Motor neuron (in vitro differentiated cells): ENCODE measurements at regions not wholly inside any gene's neighbourhood (a gene's known extent, or its start where the extent isn't known, plus 50 kb on each side); places are given as distances from the start of the nearest gene placed in this dataset.

Experiments
- ATAC-seq, 8 experiments: fragments of 200-7000 bp; cut with Tn5 transposase; replicated peaks in 6 of 8; 2 replicates each; pipeline ENCODE4 v1.8.0; 2021; ENCODE audit warnings: mild to moderate bottlenecking in 8 of 8, moderate library complexity in 8 of 8
- H3K27ac ChIP-seq, 2 donors: fragments of 250-450 bp; sonication (Bioruptor Pico); 2 replicates each; pipeline ENCODE4 v1.9.0; 2021; ENCODE audit warnings: antibody characterized with exemption in 2 of 2, mild to moderate bottlenecking in 2 of 2, moderate library complexity in 1 of 2
- H3K4me1 ChIP-seq, 2 donors: fragments of 250-450 bp; sonication (Bioruptor Pico); replicated peaks in 1 of 2; 2 replicates each; pipeline ENCODE4 v1.6.1; 2021; ENCODE audit warnings: antibody characterized with exemption in 2 of 2, mild to moderate bottlenecking in 2 of 2, moderate library complexity in 1 of 2
- H3K4me3 ChIP-seq, 5 donors: fragments of 250-450 bp; sonication (Bioruptor Pico); 2 replicates each; pipeline ENCODE4 v1.9.0; 2021; ENCODE audit warnings: antibody characterized with exemption in 5 of 5, mild to moderate bottlenecking in 5 of 5, moderate library complexity in 4 of 5
- WGBS, 10 experiments: fragments of 450-650 bp; shearing (Covaris generic); methylation state at CpG; one replicate each; pipeline ENCODE4 v1.0.0; 2022; 5-methylcytosine and 5-hydroxymethylcytosine counted together
- in situ Hi-C, 9 experiments: fragments of 400-800 bp; cut with MboI; loops; one replicate each; pipeline ENCODE4 v1.15.0; 2021; ENCODE audit warnings: low sequenced_read_pairs in 9 of 9, low pct_unique_long_range_greater_than_20kb in 2 of 9; ENCODE audit not compliant: unreplicated experiment in 9 of 9

DNA sequence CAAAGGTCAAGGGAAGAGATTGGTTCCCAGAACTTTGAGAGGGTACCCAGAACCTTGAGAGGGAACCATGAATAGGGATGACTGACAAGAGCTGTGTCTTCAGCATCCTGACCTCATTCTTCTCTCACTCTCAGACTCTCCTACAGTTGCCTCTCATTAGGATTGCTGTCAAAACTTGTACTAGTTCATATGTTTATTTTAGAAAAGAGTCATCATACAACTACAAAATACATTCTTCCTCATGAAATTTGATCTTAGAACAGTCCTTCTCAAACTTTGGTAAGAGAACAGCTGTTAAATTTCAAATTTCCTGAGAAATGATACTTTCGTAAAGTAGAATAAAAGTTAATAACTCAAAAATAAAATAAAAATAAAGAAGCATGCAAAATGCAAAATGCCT is 161.4 kb upstream of the ZRANB2 start:
- Histone ChIP-seq H3K27ac (no peak overlapping the region), H3K4me3 (no peak overlapping the region), H3K4me1 (no peaks in the 10 kb centered on the region)
- in situ Hi-C loops = no loop called here
- WGBS, 10 experiments = 83 to 100% (median 91%) methylated on average over 1 of the region's 1 CpG
- ATAC-seq = no peak

DNA sequence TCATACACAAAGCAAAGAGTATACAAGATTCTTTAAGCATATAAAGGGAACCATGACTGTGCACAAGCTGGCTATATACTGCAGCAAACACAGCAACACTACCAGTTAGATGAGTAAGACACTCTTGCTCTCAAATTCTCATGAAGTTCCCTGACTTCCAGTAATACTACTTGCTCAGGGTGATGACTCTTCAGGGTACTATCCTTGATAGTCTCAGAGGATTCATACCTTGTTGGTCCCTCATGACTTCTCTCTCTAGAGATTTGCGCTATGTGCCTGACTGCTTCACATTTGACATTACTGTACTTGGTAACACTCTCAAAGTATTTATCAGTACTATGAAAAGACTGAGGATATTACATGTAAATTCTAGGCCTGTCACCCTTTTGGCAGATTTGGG is 159.8 kb upstream of the ZRANB2 start:
- 86 to 100% (median 100%) methylated on average over 1 of the region's 1 CpG; no CpG with 5 or more reads in 2 of the 10 experiments for WGBS, 10 experiments
- Histone ChIP-seq H3K4me3 (no peak overlapping the region), H3K27ac (no peak overlapping the region), H3K4me1 (no peaks in the 10 kb centered on the region)
- ATAC-seq = peak in 2 of 8 experiments; percentile 38 to 45
- in situ Hi-C loops = no loop called here

DNA sequence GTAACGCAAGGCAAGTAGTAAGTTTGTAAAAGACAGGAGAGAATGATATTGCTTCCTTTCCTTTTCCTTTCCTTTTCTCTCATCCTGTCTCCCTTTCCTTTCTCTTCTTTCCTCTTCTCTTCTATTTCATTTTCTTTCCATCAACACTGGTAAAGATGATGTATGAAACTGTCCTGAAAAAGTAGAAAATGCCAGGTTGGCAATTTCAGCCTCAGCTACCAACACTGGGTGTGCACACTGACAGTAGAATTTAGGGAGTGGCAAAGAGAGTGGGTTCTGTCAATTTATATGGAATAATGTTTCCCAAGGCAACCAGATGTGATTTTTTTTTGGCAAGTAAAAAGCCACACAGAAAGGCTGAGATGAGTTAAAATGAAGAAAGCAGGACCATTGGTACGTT is 155.7 kb upstream of the ZRANB2 start:
- Histone ChIP-seq H3K4me1 (no peaks in the 10 kb centered on the region), H3K27ac (no peak overlapping the region), H3K4me3 (no peak overlapping the region)
- in situ Hi-C loops = no loop called here
- ATAC-seq = no peak
- 29 to 100% (median 81%) methylated on average over 1 to 2 of the region's 2 CpGs for WGBS, 10 experiments

DNA sequence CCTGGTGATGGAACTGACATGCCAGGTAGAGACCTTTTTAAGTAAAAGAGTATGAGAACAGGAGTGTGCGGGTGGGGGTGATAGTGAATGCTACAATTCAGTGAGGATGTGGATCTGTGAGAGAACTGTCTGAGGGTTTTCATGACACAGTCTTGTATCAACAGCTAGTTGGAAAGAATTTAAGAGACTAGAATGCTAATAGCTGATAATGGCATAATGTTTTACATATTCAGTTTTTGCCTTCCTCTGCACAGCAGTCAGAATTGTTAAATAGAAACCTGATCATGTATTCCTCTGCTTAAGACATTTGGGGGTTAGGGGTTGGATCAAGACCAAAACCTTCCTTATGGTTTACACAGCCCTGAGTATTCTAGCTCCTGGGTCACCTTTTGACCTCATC is 152.8 kb upstream of the ZRANB2 start:
- no peak overlapping the region for H3K27ac ChIP-seq
- WGBS, 10 experiments = 67 to 100% (median 100%) methylated on average over 1 of the region's 1 CpG; no CpG with 5 or more reads in 3 of the 10 experiments
- no peak overlapping the region for H3K4me3 ChIP-seq
- in situ Hi-C loops = no loop called here
- peaks cover 10 to 18% of the 10 kb centered on the region in 2 donors for H3K4me1 ChIP-seq
- ATAC-seq = peak in 3 of 8 experiments; percentile 84 to 97 (median 93)

DNA sequence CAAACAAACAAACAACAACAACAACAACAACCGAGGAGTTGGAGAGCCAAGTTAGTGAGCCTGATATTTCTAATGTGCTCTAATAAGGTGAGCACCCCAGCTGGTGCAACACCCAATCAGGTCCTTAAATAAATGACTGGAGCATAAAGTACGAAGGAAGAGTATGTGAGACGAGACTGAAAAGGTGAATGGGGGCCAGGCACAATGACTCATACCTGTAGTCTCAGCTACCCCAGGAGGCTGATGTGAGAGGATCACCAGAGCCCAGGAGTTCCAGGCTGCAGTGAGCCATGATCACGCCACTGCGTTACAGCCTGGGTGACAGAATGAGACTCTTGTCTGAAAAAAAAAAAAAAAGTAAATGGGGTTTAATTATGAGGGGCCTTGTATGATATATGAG is 152.0 kb upstream of the ZRANB2 start:
- ATAC-seq = no peak
- WGBS, 10 experiments = 61 to 100% (median 93%) methylated on average over 1 to 5 of the region's 5 CpGs
- Histone ChIP-seq H3K4me3 (no peak overlapping the region), H3K27ac (no peak overlapping the region), H3K4me1 (peaks cover 17 to 27% of the 10 kb centered on the region in 2 donors)
- in situ Hi-C loops = no loop called here

DNA sequence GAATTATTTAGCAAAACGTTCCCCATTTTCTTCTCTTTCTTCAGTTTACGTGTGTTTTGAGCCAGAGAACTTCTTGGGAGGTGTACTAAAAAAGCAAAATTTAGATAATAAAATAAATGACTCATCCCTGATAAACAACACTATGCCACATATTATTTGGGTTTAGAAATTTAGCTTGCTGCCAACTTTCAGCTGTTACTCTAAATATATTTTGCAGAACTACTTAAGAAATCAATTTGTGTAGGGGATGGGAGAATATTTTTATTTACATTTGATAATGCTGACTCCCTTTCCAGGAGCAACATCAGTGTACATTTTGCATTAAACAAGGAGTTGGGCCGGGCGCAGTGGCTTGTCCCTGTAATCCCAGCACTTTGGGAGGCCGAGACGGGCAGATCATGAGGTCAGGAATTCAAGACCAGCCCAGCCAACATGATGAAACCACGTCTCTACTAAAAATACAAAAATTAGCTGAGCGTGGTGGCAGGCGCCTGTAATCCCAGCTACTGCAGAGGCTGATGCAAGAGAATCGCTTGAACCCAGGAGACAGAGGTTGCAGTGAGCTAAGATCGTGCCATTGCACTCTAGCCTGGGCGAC is 151.4 kb upstream of the ZRANB2 start:
- peak in 1 of 8 experiments; percentile 40 for ATAC-seq
- 7 to 90% (median 81%) methylated on average over 1 to 10 of the region's 12 CpGs for WGBS, 10 experiments
- in situ Hi-C loops = no loop called here
- H3K27ac ChIP-seq = no peak overlapping the region
- no peak overlapping the region for H3K4me3 ChIP-seq
- H3K4me1 ChIP-seq = peaks cover 17 to 31% of the 10 kb centered on the region in 2 donors

DNA sequence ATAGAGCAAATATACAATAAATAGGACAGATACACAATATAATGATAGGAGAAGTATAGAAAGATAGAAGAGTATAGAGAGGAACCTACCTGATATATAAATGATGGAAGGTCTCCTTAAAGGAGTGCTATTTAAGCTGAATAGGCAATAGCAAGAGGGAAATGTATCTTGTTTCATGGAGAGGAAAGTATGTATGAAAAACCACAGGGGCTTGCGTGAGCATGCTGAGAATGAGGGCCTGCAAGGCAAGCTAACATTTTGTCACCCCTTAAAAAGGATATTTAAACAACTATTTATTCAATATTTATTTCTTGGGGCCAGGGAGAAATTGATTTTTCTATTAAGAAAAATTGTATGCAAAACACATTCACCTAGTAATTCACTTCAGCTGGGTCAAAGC is 150.9 kb upstream of the ZRANB2 start:
- Histone ChIP-seq H3K4me3 (no peak overlapping the region), H3K27ac (no peak overlapping the region), H3K4me1 (peaks cover 17 to 31% of the 10 kb centered on the region in 2 donors)
- no peak for ATAC-seq
- in situ Hi-C loops = no loop called here
- 40 to 100% (median 87%) methylated on average over 1 of the region's 1 CpG; no CpG with 5 or more reads in 4 of the 10 experiments for WGBS, 10 experiments

DNA sequence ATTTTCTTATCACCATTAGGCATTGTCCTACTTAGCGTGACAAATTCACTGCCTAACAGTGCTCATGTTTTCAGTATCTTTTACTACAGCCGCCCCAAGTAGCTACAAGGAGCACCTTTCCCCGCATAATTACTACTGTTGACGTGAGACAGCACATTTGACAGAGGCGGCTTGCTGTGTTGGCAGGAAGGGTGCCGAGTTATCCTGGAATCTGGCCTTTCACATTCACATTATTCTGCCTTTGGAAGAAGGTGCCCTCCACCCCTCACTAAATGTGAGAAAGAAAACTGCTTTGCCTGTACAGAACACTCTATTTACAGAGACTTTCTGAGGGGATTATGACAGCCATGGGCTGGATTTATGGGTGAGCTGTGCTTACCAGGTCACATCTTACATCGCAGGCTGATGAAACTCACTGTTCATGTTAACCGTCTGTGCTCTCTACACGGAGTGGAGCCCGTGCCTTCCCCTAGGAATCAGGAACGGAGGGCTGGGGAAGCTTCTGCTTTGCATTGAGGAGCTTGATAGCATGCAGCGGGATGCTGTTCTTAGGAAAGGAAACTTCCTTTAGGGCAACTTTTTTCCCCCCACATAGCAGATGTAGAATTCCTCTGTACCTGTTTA is 148.0 kb upstream of the ZRANB2 start:
- peak overlapping the region in 2 of 5 donors; percentile 6 to 8 for H3K4me3 ChIP-seq
- H3K27ac ChIP-seq = peak overlapping the region; percentile 79 to 87
- WGBS, 10 experiments = 27 to 100% (median 56%) methylated on average over 1 to 11 of the region's 12 CpGs; no CpG with 5 or more reads in 1 of the 10 experiments
- H3K4me1 ChIP-seq = peaks cover 17 to 54% of the 10 kb centered on the region in 2 donors
- in situ Hi-C loops = no loop called here
- peak in 5 of 8 experiments; percentile 99 for ATAC-seq

DNA sequence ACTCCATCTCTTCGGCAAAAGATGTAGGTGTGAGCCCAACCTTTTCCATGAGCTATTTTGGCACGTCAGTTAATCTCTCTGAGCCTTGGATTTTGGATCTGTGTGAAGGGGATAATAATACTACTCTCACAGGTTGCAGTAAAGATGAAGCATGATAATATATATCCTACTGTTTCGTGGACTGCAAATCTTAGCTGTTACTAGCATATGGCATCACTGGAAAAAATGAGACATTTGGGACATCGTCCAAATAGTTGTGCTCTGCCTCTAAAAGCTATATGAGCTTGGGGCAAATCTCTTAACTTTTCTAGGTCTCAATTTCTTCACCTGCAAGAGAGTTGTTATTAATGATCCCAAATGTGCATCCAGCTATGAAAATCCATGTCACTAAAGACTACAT is 147.4 kb upstream of the ZRANB2 start:
- in situ Hi-C loops = no loop called here
- H3K27ac ChIP-seq = peak overlapping the region; percentile 79 to 87
- H3K4me1 ChIP-seq = peaks cover 17 to 59% of the 10 kb centered on the region in 2 donors
- no peak overlapping the region for H3K4me3 ChIP-seq
- 42 to 100% (median 97%) methylated on average over 1 to 4 of the region's 4 CpGs; no CpG with 5 or more reads in 1 of the 10 experiments for WGBS, 10 experiments
- ATAC-seq = no peak

DNA sequence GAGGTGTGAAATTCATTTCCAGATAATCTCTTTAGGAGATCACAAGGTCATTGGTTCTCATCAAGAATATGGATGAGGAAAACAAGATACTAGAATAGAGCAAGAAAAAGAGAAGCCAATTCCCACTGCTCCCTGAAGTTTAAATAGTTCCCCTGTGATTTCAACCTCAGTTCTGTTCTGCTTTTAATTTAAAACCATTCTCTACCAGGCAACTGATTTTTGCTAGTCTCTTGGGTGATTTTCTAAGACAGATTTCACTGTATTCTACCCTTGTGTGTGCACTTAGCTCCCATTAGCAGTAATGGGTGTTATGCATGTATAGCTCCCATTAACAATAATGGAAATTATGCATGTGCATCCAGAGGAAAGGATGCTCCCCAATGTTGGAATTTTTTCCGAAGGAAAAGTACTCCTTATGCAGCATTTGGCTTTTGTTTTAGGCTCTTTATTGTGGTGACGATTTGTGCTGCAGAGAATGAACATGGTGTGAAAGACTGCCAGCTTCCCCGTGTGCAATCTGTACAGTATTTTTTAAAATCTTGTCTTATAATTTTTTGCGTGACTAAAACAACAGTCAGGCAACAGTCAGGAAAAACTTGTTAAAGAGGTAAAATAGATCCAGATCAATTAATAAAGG is 144.0 kb upstream of the ZRANB2 start:
- H3K4me1 ChIP-seq = peaks cover 17 to 54% of the 10 kb centered on the region in 2 donors
- H3K27ac ChIP-seq = peak overlapping the region in 1 of 2 donors; percentile 46
- no peak overlapping the region for H3K4me3 ChIP-seq
- ATAC-seq = no peak
- 4 to 89% (median 66%) methylated on average over 2 to 4 of the region's 4 CpGs for WGBS, 10 experiments
- in situ Hi-C loops = loop anchor here in 2 of 9 experiments (25.0 kb wide), 1 partner anchor 287 kb away; no protein-coding TSS in a partner anchor

DNA sequence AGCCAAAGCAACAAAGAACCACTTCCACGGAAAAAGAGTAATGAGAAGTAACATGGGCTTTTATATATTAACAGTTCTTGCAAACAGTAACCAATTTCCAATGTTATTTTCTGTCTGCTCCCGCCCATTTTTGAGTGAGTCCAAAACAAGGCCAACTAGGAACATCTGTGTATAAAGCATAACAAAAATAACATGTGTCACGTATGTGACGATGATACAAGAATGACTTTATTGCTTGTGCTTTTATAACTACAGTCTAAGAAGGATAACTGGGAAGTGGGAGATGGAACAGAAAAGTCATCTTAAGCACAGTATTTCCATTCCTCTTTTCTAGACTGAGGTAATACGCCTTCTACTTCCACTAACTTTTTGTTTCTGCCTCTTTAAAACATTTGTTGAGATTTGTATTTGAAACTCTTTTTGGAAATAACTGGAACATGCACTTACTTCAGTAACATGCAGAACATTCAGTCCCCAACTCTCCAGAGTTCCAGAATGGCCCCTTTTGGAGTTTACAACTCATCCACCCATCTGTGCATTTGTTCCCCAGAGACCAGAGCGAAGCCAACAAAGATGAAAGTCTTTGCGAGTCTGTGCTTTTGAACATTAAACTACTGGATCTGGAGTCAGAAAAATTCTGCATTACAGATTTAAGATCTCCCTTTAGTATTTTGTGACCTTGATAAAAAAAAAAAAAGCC is 143.0 kb upstream of the ZRANB2 start:
- peaks cover 9 to 43% of the 10 kb centered on the region in 2 donors for H3K4me1 ChIP-seq
- no peak for ATAC-seq
- 15 to 97% (median 86%) methylated on average over 5 to 7 of the region's 7 CpGs for WGBS, 10 experiments
- peak overlapping the region in 1 of 2 donors; percentile 9 for H3K27ac ChIP-seq
- in situ Hi-C loops = loop anchor here in 2 of 9 experiments (25.0 kb wide), 1 partner anchor 289 kb away; no protein-coding TSS in a partner anchor
- H3K4me3 ChIP-seq = no peak overlapping the region

DNA sequence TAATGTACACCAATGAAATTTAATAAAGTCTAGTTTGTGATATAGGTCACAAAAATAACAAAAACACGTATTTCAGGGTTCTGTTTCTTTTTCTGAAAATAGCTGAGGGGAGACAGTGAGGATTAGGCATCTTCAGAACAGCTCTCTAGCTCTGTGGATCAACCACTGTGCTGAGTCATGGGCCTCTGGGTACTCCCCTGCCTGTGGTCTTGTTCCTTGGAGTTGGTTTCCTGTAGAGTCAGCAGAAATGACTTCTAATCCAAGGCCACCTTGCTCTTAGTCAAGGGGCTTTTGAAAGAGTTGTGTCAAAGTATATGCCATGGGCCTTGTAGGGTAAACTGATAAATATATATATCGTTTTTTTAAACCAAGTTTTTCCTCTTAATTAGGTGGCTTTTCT is 141.8 kb upstream of the ZRANB2 start:
- H3K4me1 ChIP-seq = peaks cover 0 to 32% of the 10 kb centered on the region in 2 donors
- no peak for ATAC-seq
- 18 to 90% (median 79%) methylated on average over 1 to 2 of the region's 2 CpGs; no CpG with 5 or more reads in 1 of the 10 experiments for WGBS, 10 experiments
- no peak overlapping the region for H3K27ac ChIP-seq
- in situ Hi-C loops = loop anchor here in 2 of 9 experiments (25.0 kb wide), 1 partner anchor 290 kb away; no protein-coding TSS in a partner anchor
- no peak overlapping the region for H3K4me3 ChIP-seq

DNA sequence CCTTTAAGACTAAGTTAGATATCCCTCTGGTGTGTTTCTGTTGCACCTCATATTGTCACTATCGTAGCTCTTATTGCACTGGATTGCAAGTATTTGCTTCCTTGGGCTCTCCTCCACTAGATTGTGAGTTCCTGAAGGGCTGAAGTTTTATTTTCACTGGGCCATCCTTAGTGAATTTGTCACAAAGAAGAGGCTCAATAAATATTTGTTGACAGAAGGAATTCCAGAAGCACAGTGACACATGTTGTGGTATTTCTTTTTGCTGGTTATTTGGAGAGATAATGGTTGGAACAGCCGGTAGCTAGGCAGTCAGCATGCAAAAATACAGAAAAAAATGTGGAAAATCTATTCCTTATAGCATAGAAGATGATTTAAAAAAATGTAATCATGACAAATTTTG is 129.9 kb upstream of the ZRANB2 start:
- Histone ChIP-seq H3K4me3 (no peak overlapping the region), H3K27ac (no peak overlapping the region), H3K4me1 (no peaks in the 10 kb centered on the region)
- in situ Hi-C loops = loop anchor here in 2 of 9 experiments (25.0 kb wide), 1 partner anchor 302 kb away; no protein-coding TSS in a partner anchor
- 42 to 97% (median 82%) methylated on average over 1 to 2 of the region's 2 CpGs for WGBS, 10 experiments
- ATAC-seq = peak in 2 of 8 experiments; percentile 13 to 76
